ENCODE measurements at regions not wholly inside any gene's neighbourhood (a gene's known extent, or its start where the extent isn't known, plus 50 kb on each side); places are given as distances from the start of the nearest gene placed in this dataset.

DNA sequence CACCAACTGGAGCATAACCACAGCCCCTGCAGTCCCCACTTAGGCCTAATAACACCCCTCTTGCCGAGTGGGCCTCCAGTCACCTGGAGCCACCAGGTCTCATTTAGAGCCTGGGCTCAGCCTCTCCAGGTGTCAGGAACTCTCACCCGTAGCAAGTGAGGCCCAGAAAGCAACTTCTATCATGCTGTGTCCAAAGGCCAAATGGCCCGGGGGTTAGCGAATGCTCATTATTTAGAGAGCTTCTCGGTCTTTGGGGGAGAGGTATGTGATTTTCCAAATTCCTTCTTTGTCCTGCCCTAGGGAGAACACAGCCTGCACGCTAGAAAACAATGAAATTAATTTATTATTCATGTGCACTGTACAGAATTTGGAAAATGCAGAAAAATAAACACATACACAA is 109.9 kb upstream of the PTPRM start:
- Histone ChIP-seq H2AFZ (ENCODE audit: low read length, unreplicated experiment) (no peak overlapping the region), H3K4me1 (ENCODE audit: control insufficient read depth, insufficient read depth, low read length, unreplicated experiment) (no peaks in the 10 kb centered on the region), H3K4me3 (ENCODE audit: low read depth, low read length) (no peak overlapping the region), H3K79me2 (ENCODE audit: control insufficient read depth, insufficient read depth, low read length, unreplicated experiment) (no peaks in the 10 kb centered on the region), H3K36me3 (ENCODE audit: insufficient read depth, low read length) (no peaks in the 10 kb centered on the region), H3K27ac (ENCODE audit: low read depth, low read length) (no peak overlapping the region), H3K27me3 (ENCODE audit: insufficient read depth, low read length) (no peaks in the 10 kb centered on the region)

DNA sequence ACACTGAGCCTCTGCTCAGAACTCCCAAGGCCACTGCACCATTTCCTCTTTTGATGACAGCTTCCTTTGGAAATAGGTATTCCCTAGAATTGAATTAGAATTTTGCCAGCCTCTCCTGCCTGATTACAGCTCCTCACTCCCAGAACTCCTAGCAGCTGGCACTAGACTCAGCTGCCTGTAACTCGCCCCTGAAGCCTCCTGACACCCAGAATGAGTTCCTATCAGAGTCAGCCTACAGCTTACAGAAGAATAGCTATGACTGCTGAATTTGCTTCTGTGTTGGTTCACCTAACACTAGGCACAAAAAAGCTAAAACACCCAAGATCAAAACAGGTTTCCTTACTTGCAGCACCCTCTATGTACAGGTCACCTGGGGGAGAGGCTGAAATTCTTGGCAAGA is 108.2 kb upstream of the PTPRM start:
- Histone ChIP-seq H2AFZ (ENCODE audit: low read length, unreplicated experiment) (no peak overlapping the region), H3K27ac (ENCODE audit: low read depth, low read length) (no peak overlapping the region), H3K36me3 (ENCODE audit: insufficient read depth, low read length) (no peaks in the 10 kb centered on the region), H3K27me3 (ENCODE audit: insufficient read depth, low read length) (peaks cover 8% of the 10 kb centered on the region), H3K4me3 (ENCODE audit: low read depth, low read length) (no peak overlapping the region), H3K79me2 (ENCODE audit: control insufficient read depth, insufficient read depth, low read length, unreplicated experiment) (no peaks in the 10 kb centered on the region), H3K4me1 (ENCODE audit: control insufficient read depth, insufficient read depth, low read length, unreplicated experiment) (no peaks in the 10 kb centered on the region)

- peak overlapping the region; percentile 73 for H3K4me3 ChIP-seq (ENCODE audit: low read depth, low read length)
- no peaks in the 10 kb centered on the region for H3K36me3 ChIP-seq (ENCODE audit: insufficient read depth, low read length)
- H3K4me1 ChIP-seq (ENCODE audit: control insufficient read depth, insufficient read depth, low read length, unreplicated experiment) = no peaks in the 10 kb centered on the region
- peak overlapping the region; percentile 62 for H2AFZ ChIP-seq (ENCODE audit: low read length, unreplicated experiment)
- no peak overlapping the region for H3K27ac ChIP-seq (ENCODE audit: low read depth, low read length)
- no peaks in the 10 kb centered on the region for H3K79me2 ChIP-seq (ENCODE audit: control insufficient read depth, insufficient read depth, low read length, unreplicated experiment)
- H3K27me3 ChIP-seq (ENCODE audit: insufficient read depth, low read length) = peaks cover 11% of the 10 kb centered on the region
These were observed 107.0 kb upstream of the PTPRM start for GRCh38 chr18:7459851-7460770.

- no peak overlapping the region for H2AFZ ChIP-seq (ENCODE audit: low read length, unreplicated experiment)
- H3K27me3 ChIP-seq (ENCODE audit: insufficient read depth, low read length) = peaks cover 14% of the 10 kb centered on the region
- no peak overlapping the region for H3K4me3 ChIP-seq (ENCODE audit: low read depth, low read length)
- no peak overlapping the region for H3K27ac ChIP-seq (ENCODE audit: low read depth, low read length)
- H3K79me2 ChIP-seq (ENCODE audit: control insufficient read depth, insufficient read depth, low read length, unreplicated experiment) = no peaks in the 10 kb centered on the region
- no peaks in the 10 kb centered on the region for H3K36me3 ChIP-seq (ENCODE audit: insufficient read depth, low read length)
- H3K4me1 ChIP-seq (ENCODE audit: control insufficient read depth, insufficient read depth, low read length, unreplicated experiment) = no peaks in the 10 kb centered on the region
These were observed 102.7 kb upstream of the PTPRM start for GRCh38 chr18:7464245-7464966.

- Histone ChIP-seq H3K79me2 (ENCODE audit: control insufficient read depth, insufficient read depth, low read length, unreplicated experiment) (no peaks in the 10 kb centered on the region), H3K4me1 (ENCODE audit: control insufficient read depth, insufficient read depth, low read length, unreplicated experiment) (no peaks in the 10 kb centered on the region), H3K27me3 (ENCODE audit: insufficient read depth, low read length) (peaks cover 14% of the 10 kb centered on the region), H3K36me3 (ENCODE audit: insufficient read depth, low read length) (no peaks in the 10 kb centered on the region), H2AFZ (ENCODE audit: low read length, unreplicated experiment) (no peak overlapping the region), H3K4me3 (ENCODE audit: low read depth, low read length) (no peak overlapping the region), H3K27ac (ENCODE audit: low read depth, low read length) (no peak overlapping the region)
These were observed 100.9 kb upstream of the PTPRM start for GRCh38 chr18:7466190-7466589.

DNA sequence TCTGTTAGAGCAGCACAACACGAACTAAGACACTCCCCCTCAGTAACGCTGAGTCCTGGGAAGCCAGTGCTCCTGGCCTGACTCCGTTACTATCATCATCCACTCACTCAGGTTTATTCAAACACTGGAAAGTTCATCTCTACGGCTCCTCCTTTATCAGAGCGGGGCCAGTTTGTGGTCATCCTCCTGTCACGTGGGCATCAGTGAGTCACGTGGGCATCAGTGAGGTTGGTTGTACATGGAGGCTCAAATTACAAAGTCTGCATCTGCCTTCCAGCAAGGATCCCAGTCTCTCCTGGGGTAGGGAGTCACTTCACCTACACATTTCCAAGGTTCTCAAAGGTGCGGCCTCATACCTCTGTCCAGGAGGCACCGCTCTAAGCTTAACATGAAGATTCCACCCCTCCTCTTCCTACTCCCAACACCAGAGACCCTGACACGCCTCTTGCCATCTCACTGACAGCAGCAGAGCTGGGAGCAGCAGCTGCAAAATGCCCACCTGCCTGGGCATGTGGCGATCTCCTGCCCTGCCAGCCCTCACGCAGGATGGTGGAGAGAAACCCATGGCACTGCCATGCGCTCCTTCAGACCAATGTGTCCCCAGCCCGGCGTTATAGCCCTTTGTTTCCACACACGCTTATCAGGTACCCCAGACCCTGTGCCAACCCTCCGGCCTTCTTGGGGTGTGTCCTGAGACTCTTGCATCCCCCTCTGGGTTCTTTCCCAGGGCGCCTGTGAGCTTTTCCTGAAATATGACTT is 99.2 kb upstream of the PTPRM start:
- no peaks in the 10 kb centered on the region for H3K4me1 ChIP-seq (ENCODE audit: control insufficient read depth, insufficient read depth, low read length, unreplicated experiment)
- no peak overlapping the region for H2AFZ ChIP-seq (ENCODE audit: low read length, unreplicated experiment)
- no peaks in the 10 kb centered on the region for H3K36me3 ChIP-seq (ENCODE audit: insufficient read depth, low read length)
- no peak overlapping the region for H3K4me3 ChIP-seq (ENCODE audit: low read depth, low read length)
- H3K79me2 ChIP-seq (ENCODE audit: control insufficient read depth, insufficient read depth, low read length, unreplicated experiment) = no peaks in the 10 kb centered on the region
- H3K27ac ChIP-seq (ENCODE audit: low read depth, low read length) = no peak overlapping the region
- peaks cover 14% of the 10 kb centered on the region for H3K27me3 ChIP-seq (ENCODE audit: insufficient read depth, low read length)

- no peaks in the 10 kb centered on the region for H3K4me1 ChIP-seq (ENCODE audit: control insufficient read depth, insufficient read depth, low read length, unreplicated experiment)
- no peak overlapping the region for H3K27ac ChIP-seq (ENCODE audit: low read depth, low read length)
- no peaks in the 10 kb centered on the region for H3K36me3 ChIP-seq (ENCODE audit: insufficient read depth, low read length)
- no peak overlapping the region for H3K4me3 ChIP-seq (ENCODE audit: low read depth, low read length)
- no peak overlapping the region for H2AFZ ChIP-seq (ENCODE audit: low read length, unreplicated experiment)
- peaks cover 9% of the 10 kb centered on the region for H3K27me3 ChIP-seq (ENCODE audit: insufficient read depth, low read length)
- H3K79me2 ChIP-seq (ENCODE audit: control insufficient read depth, insufficient read depth, low read length, unreplicated experiment) = no peaks in the 10 kb centered on the region
These were observed 97.0 kb upstream of the PTPRM start for GRCh38 chr18:7470101-7470500.

GRCh38 chr18:7470503-7470902 is 96.6 kb upstream of the PTPRM start:
- H3K36me3 ChIP-seq (ENCODE audit: insufficient read depth, low read length) = no peaks in the 10 kb centered on the region
- no peak overlapping the region for H2AFZ ChIP-seq (ENCODE audit: low read length, unreplicated experiment)
- no peak overlapping the region for H3K4me3 ChIP-seq (ENCODE audit: low read depth, low read length)
- peaks cover 9% of the 10 kb centered on the region for H3K27me3 ChIP-seq (ENCODE audit: insufficient read depth, low read length)
- no peaks in the 10 kb centered on the region for H3K4me1 ChIP-seq (ENCODE audit: control insufficient read depth, insufficient read depth, low read length, unreplicated experiment)
- no peak overlapping the region for H3K27ac ChIP-seq (ENCODE audit: low read depth, low read length)
- no peaks in the 10 kb centered on the region for H3K79me2 ChIP-seq (ENCODE audit: control insufficient read depth, insufficient read depth, low read length, unreplicated experiment)

GRCh38 chr18:7476386-7476785 is 90.7 kb upstream of the PTPRM start:
- Histone ChIP-seq H3K36me3 (ENCODE audit: insufficient read depth, low read length) (no peaks in the 10 kb centered on the region), H2AFZ (ENCODE audit: low read length, unreplicated experiment) (no peak overlapping the region), H3K79me2 (ENCODE audit: control insufficient read depth, insufficient read depth, low read length, unreplicated experiment) (no peaks in the 10 kb centered on the region), H3K4me1 (ENCODE audit: control insufficient read depth, insufficient read depth, low read length, unreplicated experiment) (peaks cover 16% of the 10 kb centered on the region), H3K27ac (ENCODE audit: low read depth, low read length) (no peak overlapping the region), H3K27me3 (ENCODE audit: insufficient read depth, low read length) (peaks cover 6% of the 10 kb centered on the region), H3K4me3 (ENCODE audit: low read depth, low read length) (no peak overlapping the region)

DNA sequence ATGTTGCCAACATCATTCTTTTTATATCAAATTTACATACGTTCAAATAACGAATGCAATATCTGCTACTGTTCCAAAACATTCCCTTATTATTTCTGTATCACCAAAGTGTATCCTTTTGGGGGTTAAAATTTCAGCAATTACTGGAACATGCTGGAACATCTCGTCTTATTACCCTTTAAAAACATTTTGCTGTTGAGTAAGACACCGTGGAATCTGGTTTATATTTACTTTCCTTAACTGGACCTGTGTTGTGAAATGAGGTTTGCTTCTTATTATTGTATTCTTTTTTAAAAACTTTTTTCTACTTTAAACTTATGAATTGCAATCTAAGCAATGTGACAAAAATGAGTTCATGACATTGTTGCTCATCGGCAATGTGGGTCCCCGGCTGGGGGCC is 87.4 kb upstream of the PTPRM start:
- H3K4me1 ChIP-seq (ENCODE audit: control insufficient read depth, insufficient read depth, low read length, unreplicated experiment) = peaks cover 22% of the 10 kb centered on the region
- H3K27me3 ChIP-seq (ENCODE audit: insufficient read depth, low read length) = no peaks in the 10 kb centered on the region; the same call in 1 of the 2 replicates
- H3K36me3 ChIP-seq (ENCODE audit: insufficient read depth, low read length) = no peaks in the 10 kb centered on the region
- peak overlapping the region; percentile 58 for H2AFZ ChIP-seq (ENCODE audit: low read length, unreplicated experiment)
- peak overlapping the region; percentile 50; the same call in 1 of the 2 replicates for H3K27ac ChIP-seq (ENCODE audit: low read depth, low read length)
- H3K79me2 ChIP-seq (ENCODE audit: control insufficient read depth, insufficient read depth, low read length, unreplicated experiment) = no peaks in the 10 kb centered on the region
- H3K4me3 ChIP-seq (ENCODE audit: low read depth, low read length) = no peak overlapping the region
